GM04503 (cell line): ENCODE measurements at regions not wholly inside any gene's neighbourhood (a gene's known extent, or its start where the extent isn't known, plus 50 kb on each side); places are given as distances from the start of the nearest gene placed in this dataset.

Source experiments
- DNase-seq: peaks from one replicate; pipeline ENCODE4 v3.0.0-alpha.2; 2012; ENCODE audit warnings: low read depth

- DNase-seq, result no peak
These were observed 492.3 kb upstream of the FAM241A start for GRCh38 chr4:111652986-111653385.

GRCh38 chr4:111662496-111662895 is 482.8 kb upstream of the FAM241A start:
- no peak for DNase-seq

- no peak for DNase-seq
These were observed 480.8 kb upstream of the FAM241A start for GRCh38 chr4:111664308-111664945.

DNA sequence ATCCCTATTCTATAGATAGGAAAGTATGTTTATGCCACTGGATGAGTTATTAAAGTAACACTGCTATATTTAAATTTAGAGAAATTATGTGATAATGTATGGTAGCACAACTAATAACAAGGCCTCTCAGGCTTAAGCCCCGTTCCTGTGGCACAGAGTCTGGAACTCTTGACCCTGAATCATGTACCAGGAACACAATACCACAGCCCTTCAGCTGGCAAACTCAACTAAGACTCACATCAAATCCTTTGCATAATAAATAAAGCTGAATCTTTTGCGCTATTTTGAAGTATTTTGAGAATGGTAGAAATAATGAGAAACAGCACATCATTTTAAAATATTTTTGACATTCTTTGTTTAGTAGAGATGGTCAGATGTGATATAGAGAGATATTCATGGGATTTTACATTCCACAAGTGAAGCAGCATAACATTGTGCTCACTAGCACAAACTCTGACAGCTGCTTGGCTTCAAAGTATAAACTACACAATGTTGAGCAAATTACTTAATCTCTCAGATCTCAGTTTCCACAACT is 478.4 kb upstream of the FAM241A start:
- no peak for DNase-seq

DNA sequence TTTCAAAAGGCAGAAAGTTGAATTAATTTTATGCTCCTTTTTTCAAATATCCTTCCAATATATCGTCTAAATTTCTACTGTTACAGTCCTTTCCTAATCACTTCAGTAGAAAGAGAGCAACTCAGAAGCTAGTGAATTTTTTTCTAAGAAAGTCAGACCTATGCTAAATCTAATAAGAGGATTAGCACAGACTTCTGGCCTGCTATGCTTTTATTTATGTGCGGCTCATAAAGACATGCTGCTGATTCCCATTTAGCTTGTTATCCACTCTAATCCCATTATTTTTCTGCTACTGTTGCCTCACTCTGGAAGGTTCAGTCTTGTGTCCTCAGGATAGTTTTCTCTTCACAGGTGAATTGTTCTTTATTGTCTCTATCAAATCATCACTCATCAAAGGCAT is 473.5 kb upstream of the FAM241A start:
- DNase-seq, result no peak

- no peak for DNase-seq
These were observed 469.5 kb upstream of the FAM241A start for GRCh38 chr4:111675746-111676145.

DNA sequence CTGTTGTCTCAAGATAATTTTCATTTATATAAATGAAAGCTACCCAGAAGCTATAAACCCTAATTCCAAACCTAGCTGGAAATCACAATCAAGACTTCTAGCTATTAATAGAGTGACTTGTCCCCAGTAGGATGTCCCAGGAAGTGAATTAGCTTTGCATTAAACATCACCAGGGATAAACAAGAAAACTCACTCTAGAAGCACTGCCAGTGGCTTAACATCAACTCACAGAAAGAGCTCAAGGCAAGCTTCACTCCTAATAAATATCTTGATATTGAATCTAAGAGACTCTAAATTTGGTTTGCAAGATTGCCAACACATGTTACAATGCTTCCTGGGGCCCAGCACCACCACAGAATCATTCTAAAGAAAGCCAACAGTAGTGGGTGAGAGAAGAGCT is 468.7 kb upstream of the FAM241A start:
- DNase-seq, result no peak

GRCh38 chr4:111678479-111678878 is 466.8 kb upstream of the FAM241A start:
- peak; percentile 97 for DNase-seq

DNA sequence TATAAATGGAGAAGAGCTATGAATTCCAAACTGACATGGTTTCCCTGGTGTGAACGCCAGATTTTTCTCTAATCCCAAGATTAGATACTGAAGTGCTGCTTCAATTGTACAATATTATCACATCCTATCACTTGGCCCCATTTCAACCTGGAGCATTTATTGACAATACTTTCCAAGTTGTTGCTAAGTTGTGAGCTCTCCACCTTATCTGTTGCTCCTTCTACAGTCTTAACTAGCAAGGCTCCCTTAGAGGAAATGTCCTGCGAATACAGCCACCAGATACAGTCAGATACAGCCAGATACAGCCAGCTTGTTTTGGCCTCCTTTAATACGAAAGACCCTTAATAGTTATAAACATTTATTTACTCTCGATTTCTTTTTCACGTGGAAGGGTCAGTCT is 466.3 kb upstream of the FAM241A start:
- DNase-seq, result no peak

DNA sequence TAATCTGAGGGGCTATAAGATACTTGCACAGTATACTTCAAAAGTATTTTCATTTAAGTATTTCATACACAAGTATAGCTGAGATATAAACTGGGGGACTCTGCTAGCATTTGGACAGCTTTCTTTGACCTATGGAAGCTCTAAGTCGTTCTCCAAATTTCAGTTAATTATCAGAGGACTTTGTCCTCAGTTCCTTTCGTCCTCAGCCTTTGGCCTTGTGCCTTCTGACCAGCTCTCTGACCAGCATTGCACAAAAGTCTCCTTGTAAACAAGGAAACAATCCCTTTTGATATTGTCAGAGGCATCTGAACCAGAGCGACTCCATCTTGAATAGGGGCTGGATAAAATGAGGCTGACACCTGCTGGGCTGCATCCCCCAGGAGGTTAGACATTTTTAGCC is 464.0 kb upstream of the FAM241A start:
- no peak for DNase-seq

DNA sequence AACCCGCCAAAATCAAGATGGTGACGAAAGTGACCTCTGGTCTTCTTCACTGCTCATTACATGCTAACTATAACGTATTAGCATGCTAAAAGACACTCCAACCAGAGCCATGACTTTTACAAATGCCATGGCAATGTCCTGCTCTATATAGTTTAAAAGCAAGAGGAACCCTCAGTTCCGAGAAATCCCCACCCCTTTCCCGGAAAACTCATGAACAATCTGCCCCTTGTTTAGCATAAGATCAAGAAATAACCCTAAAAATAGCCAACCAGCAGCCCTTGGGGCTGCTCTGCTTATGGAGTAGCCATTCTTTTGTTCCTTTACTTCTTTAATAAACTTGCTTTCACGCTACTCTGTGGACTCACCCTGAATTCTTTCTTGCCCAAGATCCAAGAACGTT is 463.5 kb upstream of the FAM241A start:
- DNase-seq, result no peak

DNA sequence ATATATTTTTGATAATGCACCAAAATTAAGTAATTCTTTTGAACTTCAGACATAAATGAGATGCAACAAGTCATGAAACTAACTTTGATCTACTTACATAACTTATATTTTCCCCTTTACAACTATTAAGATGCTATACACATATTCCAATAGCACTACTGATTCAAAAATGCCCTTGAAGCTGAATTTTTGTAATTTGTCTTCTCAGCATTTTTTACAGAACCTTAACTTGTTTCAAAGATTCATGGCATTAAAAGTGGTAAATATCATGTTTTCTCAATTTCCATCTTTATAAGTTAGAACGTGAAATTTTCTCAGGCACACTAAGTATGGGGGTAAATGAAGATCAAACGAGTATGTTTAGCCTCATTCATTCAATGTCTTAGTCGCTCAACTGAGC is 460.0 kb upstream of the FAM241A start:
- no peak for DNase-seq

GRCh38 chr4:111689214-111689613 is 456.0 kb upstream of the FAM241A start:
- peak; percentile 78 for DNase-seq

GRCh38 chr4:111689731-111690130 is 455.5 kb upstream of the FAM241A start:
- DNase-seq, result peak; percentile 41

DNA sequence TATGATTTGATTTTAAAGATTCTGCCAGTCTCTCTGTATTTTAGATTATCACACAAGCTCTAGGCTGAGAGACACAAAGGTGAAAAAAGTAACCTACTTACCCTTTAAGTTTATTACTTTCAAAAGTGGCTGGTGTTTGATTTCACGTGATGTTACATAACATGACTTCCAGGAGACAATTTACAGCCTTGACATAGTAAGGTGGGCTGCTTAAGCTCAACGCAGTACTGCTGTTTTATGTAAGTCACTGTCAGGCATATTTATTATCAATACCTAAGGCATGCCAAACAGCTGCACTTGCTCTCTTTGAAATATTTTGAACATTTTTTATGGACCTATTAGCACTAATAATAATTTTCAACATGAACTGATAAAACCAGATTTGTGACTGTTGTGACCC is 451.5 kb upstream of the FAM241A start:
- DNase-seq, result no peak

DNA sequence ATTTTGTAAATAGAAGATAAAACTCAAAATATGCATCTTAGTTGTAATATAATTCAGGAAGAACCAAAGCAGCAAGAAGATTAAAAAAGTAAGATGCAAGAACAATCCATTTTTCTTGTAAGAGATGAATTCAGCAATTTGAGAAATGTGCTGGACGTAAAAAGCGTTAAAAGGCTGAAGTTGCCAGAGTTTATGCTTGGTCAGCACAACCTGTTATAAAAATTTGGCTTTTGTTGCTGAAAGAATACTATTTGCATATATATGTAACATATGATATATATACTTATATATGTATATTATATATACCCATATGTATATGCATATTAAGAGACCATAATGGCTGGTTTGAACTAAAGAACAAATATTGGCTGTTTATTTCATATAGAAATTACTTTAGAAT is 449.6 kb upstream of the FAM241A start:
- no peak for DNase-seq

DNA sequence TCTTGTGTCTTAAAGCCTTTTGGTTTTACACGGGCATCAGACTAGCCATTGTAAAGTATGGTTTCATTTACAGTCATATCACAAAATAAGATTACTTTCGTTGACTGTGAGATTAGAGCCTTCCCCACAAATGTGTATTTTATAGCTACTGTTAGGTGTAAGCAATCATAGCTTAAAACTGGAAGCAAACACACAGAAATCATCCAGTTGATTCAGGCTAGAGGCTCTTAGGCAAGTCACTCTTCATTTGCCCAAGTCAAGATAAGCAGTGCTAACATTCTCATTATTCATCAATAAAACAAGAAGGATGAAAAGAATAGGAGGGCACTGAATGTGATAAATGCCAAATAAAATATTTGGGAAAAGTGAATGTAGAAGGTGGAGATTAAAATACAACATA is 448.7 kb upstream of the FAM241A start:
- no peak for DNase-seq

DNA sequence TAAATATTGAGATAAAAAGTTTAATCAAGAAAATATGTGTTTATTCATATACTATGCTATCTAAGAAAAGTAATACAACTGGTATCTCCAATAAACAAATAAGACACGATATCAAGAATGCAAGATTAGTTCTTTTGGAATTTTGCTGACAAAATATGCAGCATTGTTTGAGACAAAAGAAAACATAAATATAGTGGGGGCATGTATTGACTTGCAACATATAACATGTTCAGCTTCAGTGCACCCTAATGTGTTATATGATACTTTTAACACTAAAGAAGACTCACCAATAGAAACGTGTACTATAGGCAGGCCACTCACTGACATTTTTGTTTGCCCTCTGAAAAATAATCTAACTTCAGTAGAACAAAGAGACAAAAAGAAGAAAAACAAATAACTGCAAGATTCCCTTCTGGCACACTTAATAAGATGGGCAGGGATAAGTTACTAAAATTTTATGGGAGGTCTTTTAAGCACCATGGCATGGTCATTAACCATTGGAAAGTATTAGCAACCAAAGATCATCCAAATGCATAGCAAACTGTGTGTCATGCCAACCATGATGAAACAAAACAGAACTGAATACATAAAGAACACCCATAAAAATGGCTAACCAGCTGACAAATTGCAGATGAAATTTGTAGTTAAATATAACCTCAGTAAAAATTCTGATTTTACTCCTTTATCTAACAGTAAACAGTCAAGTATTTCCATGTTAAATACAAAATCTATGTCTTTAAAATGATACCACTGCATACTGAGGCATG is 447.9 kb upstream of the FAM241A start:
- DNase-seq, result no peak

- DNase-seq, result no peak
These were observed 446.9 kb upstream of the FAM241A start for GRCh38 chr4:111698361-111698760.

GRCh38 chr4:111699165-111699564 is 446.1 kb upstream of the FAM241A start:
- no peak for DNase-seq

GRCh38 chr4:111701102-111701501 is 444.2 kb upstream of the FAM241A start:
- DNase-seq, result no peak

DNA sequence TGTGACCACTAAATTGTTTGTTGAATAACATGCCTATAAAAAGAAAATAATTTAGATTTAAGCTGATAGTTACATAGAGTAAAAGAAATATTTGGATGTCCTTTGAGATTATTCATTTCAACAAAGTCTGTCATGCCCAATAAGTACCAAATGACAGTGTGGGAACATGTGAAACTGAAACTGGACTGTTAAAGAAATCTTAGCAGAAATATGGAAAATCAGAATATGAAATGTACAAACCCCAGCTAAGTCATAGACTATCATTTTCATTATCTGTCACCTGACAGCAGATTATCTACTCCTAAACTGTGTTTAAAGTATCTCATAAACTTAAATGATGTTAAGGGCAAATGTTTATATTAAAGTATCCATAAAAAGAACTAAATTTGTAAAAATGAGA is 437.8 kb upstream of the FAM241A start:
- DNase-seq, result no peak

GRCh38 chr4:111712093-111712677 is 433.1 kb upstream of the FAM241A start:
- DNase-seq, result no peak
